GM21360 (cell line): ENCODE measurements at regions not wholly inside any gene's neighbourhood (a gene's known extent, or its start where the extent isn't known, plus 50 kb on each side); places are given as distances from the start of the nearest gene placed in this dataset.

ENCODE experiments used
- ATAC-seq: cut with Tn5 transposase; IDR thresholded peaks from one replicate; pipeline ENCODE4 v1.9.1; 2021; ENCODE audit warnings: mild to moderate bottlenecking, moderate library complexity; ENCODE audit not compliant: unreplicated experiment

- ATAC-seq: no peak
Observed at GRCh38 chr18:31213641-31214040, 51.0 kb upstream of the DSC1 start.

GRCh38 chr18:31217038-31217849, 54.6 kb upstream of the DSC1 start:
- no peak for ATAC-seq

GRCh38 chr18:31218671-31219383, 56.2 kb upstream of the DSC1 start:
- no peak for ATAC-seq

- no peak for ATAC-seq
Observed at GRCh38 chr18:31219395-31219794, 56.7 kb upstream of the DSC1 start.

- no peak for ATAC-seq
Observed at GRCh38 chr18:31223371-31223770, 60.7 kb upstream of the DSC1 start.

- no peak for ATAC-seq
Observed at GRCh38 chr18:31225668-31226067, 63.0 kb upstream of the DSC1 start.

- ATAC-seq: no peak
Observed at GRCh38 chr18:31227497-31228229, 65.0 kb upstream of the DSC1 start.

- ATAC-seq: no peak
Observed at GRCh38 chr18:31229829-31230228, 67.2 kb upstream of the DSC1 start.

GRCh38 chr18:31230495-31230894, 67.8 kb upstream of the DSC1 start:
- peak; percentile 86 for ATAC-seq

GRCh38 chr18:31232013-31232412, 69.4 kb upstream of the DSC1 start:
- no peak for ATAC-seq

GRCh38 chr18:31232775-31233424, 70.2 kb upstream of the DSC1 start:
- ATAC-seq: no peak

- no peak for ATAC-seq
Observed at GRCh38 chr18:31233621-31234275, 71.1 kb upstream of the DSC1 start.

GRCh38 chr18:31235856-31236255, 73.2 kb upstream of the DSC1 start:
- ATAC-seq: no peak

- ATAC-seq: no peak
Observed at GRCh38 chr18:31237142-31237541, 74.5 kb upstream of the DSC1 start.

- no peak for ATAC-seq
Observed at GRCh38 chr18:31241425-31241824, 76.5 kb upstream of the DSG1 start.

- no peak for ATAC-seq
Observed at GRCh38 chr18:31241900-31242409, 76.0 kb upstream of the DSG1 start.

GRCh38 chr18:31243740-31244512, 74.0 kb upstream of the DSG1 start:
- ATAC-seq: no peak

GRCh38 chr18:31244771-31245394, 73.1 kb upstream of the DSG1 start:
- ATAC-seq: no peak

- no peak for ATAC-seq
Observed at GRCh38 chr18:31245820-31246219, 72.1 kb upstream of the DSG1 start.
